HT1080 (cell line): ENCODE measurements at regions not wholly inside any gene's neighbourhood (a gene's known extent, or its start where the extent isn't known, plus 50 kb on each side); places are given as distances from the start of the nearest gene placed in this dataset.

Experiments used
- DNase-seq: peaks from one replicate; pipeline ENCODE4 v3.0.0-alpha.2; 2015; ENCODE audit warnings: low read depth

- DNase-seq: no peak
Measured at GRCh38 chr5:74164725-74165235, 475.7 kb downstream of the ENC1 start.

DNA sequence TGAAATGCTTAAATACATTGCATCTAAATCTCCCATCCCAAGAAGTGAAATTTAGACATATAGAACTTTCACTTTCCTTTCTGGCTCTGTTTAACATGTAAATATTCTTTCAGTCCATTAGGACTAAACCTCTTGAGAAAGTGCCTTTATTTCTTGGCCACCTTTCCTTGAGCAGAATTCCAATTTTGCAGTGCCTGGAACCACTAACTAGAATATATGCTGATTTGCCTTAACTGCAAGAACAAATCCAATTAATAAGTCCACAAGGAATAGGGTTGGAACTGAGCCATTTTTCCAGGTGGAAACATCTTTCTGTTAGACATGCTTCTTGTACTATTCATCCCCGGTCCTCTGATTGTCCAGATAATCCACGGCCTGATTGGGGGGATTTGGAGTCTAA is 478.0 kb downstream of the ENC1 start:
- DNase-seq: no peak

DNA sequence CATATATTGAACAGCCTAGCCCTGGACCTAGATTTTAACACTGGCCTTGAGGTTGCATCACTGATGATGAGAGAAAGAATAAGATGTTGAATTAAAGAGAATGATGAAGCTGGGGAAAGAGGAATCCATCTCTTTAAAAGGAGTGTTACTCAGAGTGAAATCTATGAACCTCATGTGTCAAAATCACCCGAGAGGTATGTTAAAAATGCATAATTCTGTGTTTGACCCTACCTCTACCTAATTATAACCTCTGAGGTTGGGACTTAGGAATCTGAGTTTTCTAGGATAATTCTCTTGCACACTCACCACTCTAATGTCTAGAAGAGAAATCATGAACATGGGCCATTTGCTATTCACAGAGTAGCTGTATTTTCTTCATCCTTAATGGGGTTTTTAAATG is 479.4 kb downstream of the ENC1 start:
- no peak for DNase-seq

DNA sequence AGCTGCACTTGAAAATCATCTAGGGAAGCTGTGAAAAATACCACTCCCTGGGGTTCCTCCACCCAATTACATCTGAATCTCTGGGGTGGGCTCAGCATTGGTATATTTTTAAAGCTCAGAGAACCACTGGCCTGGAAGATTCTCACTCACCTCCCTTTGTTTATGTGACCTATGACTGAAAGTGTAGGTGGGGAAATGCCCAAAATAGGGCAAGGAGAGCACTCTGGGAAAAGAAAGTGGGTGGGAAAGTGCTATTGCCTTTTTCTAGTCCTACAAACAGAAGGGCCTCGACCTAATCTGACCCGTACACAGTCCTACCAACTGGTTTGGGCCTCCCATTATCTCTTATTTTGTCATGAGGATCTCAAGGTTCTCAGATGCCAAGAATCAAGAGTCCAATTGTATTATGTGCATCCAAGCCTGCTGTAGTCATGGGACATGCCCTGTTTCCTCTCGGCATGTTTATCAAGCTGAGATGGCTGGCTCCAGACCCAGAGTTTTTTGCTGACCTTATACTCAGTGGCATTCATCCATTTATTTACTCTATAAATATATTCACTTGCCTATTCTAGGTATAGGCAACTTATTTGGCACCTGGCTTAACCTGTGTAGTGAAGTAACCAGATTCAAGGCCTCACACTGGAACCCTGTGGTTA is 483.7 kb downstream of the ENC1 start:
- DNase-seq: no peak

GRCh38 chr5:74155501-74155900 is 485.0 kb downstream of the ENC1 start:
- DNase-seq: no peak

DNA sequence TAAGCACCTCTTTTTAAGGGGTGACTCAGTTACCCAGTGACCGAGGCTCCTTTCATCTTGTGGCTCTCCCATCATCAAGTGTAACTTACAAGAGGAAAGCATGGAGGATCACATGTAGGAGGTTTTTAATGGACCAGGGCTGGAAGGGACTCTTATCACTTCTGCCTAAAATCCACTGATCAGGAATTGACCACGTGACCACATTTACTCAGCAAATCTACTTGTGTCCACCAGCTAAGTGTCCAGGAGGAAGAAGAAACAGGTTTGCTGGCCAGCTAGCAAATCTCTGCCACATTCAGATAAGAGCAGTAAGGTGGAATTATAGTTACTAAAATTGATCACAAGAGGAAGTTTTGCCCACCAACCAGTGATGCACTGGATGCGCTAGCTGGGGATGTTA is 486.0 kb downstream of the ENC1 start:
- DNase-seq: no peak

- no peak for DNase-seq
Measured at GRCh38 chr5:74153255-74153790, 487.2 kb downstream of the ENC1 start.

GRCh38 chr5:74152625-74153254 is 487.8 kb downstream of the ENC1 start:
- no peak for DNase-seq

GRCh38 chr5:74152136-74152535 is 488.4 kb downstream of the ENC1 start:
- no peak for DNase-seq

- DNase-seq: peak; percentile 79
Measured at GRCh38 chr5:74149395-74149794, 491.1 kb downstream of the ENC1 start.

DNA sequence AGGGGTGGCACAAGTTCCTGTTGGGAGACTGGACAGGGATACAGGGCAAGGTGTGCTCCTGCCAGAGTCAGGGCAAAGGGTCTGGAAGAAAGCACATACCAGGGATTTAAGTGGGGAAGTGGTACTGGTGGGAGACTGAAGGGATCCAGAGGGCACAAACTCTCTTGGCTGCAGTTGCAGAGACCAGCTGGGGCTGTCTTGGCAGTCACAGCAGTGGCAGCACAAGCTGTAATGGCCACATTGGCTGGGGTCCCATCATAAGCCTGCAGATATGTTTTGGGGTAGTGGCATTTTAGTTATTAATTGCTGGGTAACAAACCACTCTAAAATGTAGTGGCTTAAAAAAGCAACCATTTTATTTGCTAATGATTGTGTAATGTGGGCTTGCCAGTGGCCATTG is 492.2 kb downstream of the ENC1 start:
- DNase-seq: no peak

DNA sequence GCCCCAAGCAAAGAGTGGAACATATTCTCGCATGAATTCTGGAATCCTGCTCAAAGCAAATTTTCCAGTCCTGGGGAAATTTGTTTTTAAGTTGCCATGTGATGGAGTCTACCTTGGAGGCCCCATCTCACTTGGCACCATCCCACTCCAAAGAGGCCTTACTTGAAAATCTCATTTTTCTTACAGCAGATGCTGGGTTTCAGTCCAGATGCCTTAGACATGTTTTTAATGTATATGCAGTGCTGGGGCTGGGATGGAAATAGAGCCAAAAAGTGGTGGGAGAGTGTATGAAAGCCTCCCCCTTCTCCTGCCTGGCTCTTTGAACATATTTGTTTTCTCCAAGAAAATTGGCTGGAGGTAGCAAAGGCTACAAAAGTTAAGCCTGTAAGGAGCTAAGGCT is 493.7 kb downstream of the ENC1 start:
- no peak for DNase-seq

DNA sequence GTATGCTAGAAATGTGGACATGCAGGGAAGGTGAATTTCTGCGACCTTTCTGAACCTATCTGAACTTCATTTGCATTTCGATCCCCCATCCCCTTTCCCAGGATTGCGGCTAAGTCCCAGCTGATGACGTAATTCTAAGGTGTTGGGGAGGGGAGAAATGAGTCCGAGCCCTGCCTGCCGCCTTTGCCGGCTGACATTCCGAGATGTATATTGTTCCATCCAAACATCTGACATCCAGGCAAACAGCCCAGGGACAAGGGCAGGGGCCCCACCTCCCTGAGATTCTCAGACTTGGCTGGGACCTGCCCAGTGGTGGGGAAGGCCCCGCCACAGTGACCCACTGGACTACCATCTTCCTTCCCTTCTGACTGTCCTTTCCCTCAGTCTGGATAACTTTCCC is 494.6 kb downstream of the ENC1 start:
- DNase-seq: no peak

- no peak for DNase-seq
Measured at GRCh38 chr5:74143721-74144330, 496.7 kb downstream of the ENC1 start.

DNA sequence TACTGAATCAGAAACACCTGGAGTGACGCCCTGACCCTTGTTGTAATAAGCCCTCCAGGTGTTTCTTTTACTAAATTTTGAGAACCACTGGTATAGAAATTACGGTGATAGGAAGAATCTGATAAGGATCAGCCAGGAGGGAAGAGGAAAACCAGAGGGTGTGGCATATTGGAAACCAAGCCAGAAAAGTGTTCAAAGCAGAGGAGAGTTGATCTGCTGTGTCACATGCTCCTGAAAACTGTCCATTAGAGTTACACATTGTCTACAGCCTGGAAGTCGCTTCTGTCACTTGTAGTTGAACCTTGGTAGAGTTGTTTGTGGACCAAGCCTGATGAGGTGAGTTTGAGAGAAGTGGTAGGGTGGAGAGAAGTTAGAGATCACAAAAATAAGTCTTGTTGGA is 497.4 kb downstream of the ENC1 start:
- no peak for DNase-seq

- DNase-seq: peak; percentile 60
Measured at GRCh38 chr5:74141053-74141452, 499.5 kb downstream of the ENC1 start.

DNA sequence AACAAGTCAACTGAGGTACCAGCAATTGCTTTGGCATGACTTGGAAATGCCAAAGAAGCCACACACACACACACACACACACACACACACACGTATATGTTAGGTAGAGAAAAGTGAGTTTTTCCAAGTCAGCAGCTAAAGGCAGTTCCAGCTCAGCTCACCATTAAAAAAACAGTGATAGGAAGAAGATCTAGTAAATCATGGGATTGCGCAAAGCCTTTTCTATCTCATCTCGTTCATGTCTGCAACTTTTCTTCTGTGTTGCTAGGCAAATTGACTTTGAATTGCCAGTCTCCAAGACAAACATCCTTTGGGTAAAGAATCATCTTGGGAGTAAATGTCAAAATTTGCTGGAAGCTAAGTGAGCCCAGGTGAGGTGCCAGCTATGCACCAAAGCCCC is 500.1 kb downstream of the ENC1 start:
- no peak for DNase-seq

DNA sequence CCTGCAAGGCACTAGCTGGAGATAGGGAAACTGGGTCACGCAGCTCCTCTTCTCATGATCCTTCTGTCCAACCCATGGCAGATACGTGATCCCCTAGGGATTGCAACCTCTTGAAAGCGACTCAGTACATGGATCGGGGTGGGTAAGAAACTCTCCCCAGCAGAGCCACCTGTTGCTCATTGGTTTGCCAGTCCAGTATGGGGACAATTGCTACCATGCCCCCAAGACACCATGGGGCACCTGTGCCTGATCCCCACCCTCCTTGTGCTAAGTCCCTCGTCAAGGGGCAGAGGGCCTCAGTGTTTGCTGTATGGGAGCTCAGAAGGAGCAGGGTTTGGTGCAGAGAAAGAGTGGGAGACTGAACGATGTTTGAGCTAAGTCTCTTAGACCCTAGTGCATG is 500.9 kb downstream of the ENC1 start:
- DNase-seq: no peak

- no peak for DNase-seq
Measured at GRCh38 chr5:74138721-74139120, 501.8 kb downstream of the ENC1 start.

GRCh38 chr5:74136276-74136825 is 504.2 kb downstream of the ENC1 start:
- DNase-seq: no peak

GRCh38 chr5:74135033-74135432 is 505.5 kb downstream of the ENC1 start:
- no peak for DNase-seq

GRCh38 chr5:74132485-74132884 is 506.5 kb downstream of the ARHGEF28 start:
- DNase-seq: no peak
